ENCODE measurements at regions not wholly inside any gene's neighbourhood (a gene's known extent, or its start where the extent isn't known, plus 50 kb on each side); places are given as distances from the start of the nearest gene placed in this dataset.

DNA sequence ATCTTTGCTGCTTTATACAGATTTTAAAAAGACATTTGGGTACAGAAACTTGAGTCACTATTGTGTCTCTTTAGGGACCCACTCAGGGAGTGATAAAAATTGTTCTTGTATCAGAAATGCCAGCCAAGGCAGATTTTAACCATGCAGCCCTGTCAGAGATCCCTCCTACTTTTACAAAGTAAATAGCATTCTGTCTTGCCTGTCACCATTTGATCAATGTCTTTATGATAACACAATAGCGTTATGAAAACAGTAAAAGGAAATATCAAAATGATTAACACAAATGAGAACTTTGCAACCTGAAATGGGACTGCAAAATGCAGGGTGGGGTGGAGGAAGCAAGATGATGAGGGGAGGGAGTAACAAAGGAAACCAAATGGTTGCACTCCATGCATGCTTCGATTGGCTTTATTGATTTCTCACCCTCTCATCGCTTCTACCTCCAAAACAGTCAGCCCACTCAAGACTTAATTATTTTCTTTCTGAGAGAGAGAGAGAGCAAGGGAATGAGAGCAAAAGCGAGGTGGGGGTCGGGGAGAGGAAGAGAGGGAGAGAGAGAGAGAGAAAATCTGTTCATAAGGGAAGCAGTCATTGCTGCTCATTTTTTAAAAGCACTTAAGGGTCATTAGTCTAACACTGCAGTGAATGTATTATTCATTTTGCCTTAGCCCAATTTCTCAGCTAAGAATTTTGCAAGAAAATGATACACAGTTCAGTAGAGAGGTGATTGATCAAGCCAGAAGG is 576.5 kb downstream of the CSNK1G3 start:
- intact Hi-C loops (cut with DNase I) = no loop called here
- H3K9me3 ChIP-seq = no peaks in the 10 kb centered on the region
- TF ChIP-seq, protein P1, sequence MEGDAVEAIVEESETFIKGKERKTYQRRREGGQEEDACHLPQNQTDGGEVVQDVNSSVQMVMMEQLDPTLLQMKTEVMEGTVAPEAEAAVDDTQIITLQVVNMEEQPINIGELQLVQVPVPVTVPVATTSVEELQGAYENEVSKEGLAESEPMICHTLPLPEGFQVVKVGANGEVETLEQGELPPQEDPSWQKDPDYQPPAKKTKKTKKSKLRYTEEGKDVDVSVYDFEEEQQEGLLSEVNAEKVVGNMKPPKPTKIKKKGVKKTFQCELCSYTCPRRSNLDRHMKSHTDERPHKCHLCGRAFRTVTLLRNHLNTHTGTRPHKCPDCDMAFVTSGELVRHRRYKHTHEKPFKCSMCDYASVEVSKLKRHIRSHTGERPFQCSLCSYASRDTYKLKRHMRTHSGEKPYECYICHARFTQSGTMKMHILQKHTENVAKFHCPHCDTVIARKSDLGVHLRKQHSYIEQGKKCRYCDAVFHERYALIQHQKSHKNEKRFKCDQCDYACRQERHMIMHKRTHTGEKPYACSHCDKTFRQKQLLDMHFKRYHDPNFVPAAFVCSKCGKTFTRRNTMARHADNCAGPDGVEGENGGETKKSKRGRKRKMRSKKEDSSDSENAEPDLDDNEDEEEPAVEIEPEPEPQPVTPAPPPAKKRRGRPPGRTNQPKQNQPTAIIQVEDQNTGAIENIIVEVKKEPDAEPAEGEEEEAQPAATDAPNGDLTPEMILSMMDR (IDR thresholded peaks at IDR 0.05) = no peak
- no peak for TF ChIP-seq POLR2A (IDR thresholded peaks at IDR 0.05)
- H3K27ac ChIP-seq = no peak overlapping the region
- 39 to 50% methylated on average over 5 of the region's 5 CpGs for WGBS, 2 donors
- H3K27me3 ChIP-seq = no peaks in the 10 kb centered on the region
- H3K4me3 ChIP-seq (replicated peaks in 1 of 3) = no peak overlapping the region
- no peak for DNase-seq
- no peaks in the 10 kb centered on the region for H3K4me1 ChIP-seq
- H3K36me3 ChIP-seq = no peaks in the 10 kb centered on the region

DNA sequence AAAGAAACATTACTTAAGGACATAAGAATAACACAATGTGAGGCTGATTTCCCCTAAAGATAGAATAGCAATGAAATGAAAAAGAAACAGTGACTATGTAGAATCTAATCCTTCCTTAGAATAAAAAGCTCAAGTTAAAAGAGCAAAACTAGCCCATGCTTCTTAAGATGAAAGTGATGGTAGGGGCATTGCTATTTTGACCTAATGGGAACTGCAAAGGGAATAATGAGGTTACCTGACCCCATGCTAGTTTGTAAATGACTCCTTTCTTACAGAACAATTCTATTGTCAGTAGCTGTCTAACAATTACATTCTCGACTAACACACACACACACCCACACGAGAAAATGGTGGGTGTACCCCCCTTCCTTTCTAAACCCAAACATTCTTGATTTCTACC is 575.8 kb downstream of the CSNK1G3 start:
- Histone ChIP-seq H3K9me3 (no peaks in the 10 kb centered on the region), H3K4me1 (no peaks in the 10 kb centered on the region), H3K27ac (no peak overlapping the region), H3K36me3 (no peaks in the 10 kb centered on the region), H3K27me3 (no peaks in the 10 kb centered on the region), H3K4me3 (replicated peaks in 1 of 3) (no peak overlapping the region)
- TF ChIP-seq, protein P1 (IDR thresholded peaks at IDR 0.05) = no peak
- no peak for TF ChIP-seq POLR2A (IDR thresholded peaks at IDR 0.05)
- 76 to 80% methylated on average over 2 of the region's 2 CpGs for WGBS, 2 donors
- no peak for DNase-seq
- intact Hi-C loops (cut with DNase I) = no loop called here

DNA sequence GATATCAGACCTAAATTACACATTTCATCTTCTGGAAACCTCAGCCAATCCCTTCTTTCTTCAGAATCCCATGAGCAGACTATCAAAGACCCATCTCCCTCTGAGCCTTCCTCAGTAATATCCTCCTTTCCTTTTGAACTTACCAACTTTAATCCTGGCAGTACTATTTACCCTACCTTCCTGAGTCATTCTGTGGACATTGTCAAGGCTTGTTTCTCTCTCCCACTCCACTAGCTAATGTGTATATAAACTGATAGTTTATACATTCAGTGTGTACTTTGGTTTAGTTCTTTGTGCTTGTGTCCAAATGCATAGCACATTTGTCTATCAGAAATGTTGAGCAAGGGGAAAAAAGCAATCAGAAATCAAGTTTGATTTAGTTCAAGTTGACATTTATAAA is 568.3 kb downstream of the CSNK1G3 start:
- no peaks in the 10 kb centered on the region for H3K27me3 ChIP-seq
- TF ChIP-seq, protein P1 (IDR thresholded peaks at IDR 0.05) = no peak
- TF ChIP-seq POLR2A (IDR thresholded peaks at IDR 0.05) = no peak
- no peak overlapping the region for H3K27ac ChIP-seq
- H3K4me3 ChIP-seq (replicated peaks in 1 of 3) = no peak overlapping the region
- H3K4me1 ChIP-seq = no peaks in the 10 kb centered on the region
- no peak for DNase-seq
- intact Hi-C loops (cut with DNase I) = no loop called here
- no peaks in the 10 kb centered on the region for H3K36me3 ChIP-seq
- H3K9me3 ChIP-seq = no peaks in the 10 kb centered on the region

DNA sequence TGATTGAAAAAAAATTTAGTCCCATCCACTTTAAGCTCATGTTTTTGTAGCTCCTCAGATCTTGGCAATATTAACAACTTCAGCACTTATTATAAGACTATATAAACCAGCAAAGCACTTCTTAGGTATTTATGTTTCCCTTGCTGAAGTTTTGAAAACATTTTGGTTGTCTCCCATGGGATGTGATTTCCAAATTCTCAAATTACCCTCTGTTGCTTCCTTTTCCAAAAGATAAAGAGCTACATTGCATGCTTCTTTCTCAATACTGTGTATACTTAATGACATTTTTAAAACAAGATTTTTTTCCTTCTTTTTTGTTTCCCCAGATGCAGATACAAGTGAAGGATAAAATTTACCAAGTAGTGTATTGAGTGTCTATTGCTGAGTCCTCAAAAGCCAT is 567.1 kb downstream of the CSNK1G3 start:
- Histone ChIP-seq H3K4me1 (no peaks in the 10 kb centered on the region), H3K27me3 (no peaks in the 10 kb centered on the region), H3K4me3 (replicated peaks in 1 of 3) (no peak overlapping the region), H3K27ac (no peak overlapping the region), H3K9me3 (no peaks in the 10 kb centered on the region), H3K36me3 (no peaks in the 10 kb centered on the region)
- TF ChIP-seq POLR2A (IDR thresholded peaks at IDR 0.05) = no peak
- TF ChIP-seq, protein P1 (IDR thresholded peaks at IDR 0.05) = no peak
- intact Hi-C loops (cut with DNase I) = no loop called here
- DNase-seq = no peak

DNA sequence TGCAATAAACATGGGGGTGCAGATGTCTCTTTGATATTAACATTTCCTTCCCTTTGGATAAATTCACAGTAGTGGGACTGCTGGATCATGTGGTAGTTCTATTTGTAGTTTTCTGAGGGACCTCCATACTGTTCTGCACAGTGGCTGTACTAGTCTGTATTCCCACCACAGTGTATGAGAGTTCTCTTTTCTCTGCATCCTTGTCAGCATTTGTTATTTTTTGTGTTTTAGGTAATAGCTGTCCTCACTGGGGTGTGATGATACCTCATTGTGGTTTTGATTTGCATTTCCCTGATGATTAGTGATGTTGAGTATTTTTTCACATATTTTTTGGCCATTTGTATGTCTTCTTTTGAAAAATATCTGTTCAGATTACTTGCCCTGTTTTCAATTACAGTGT is 562.5 kb downstream of the CSNK1G3 start:
- no peak overlapping the region for H3K27ac ChIP-seq
- H3K27me3 ChIP-seq = no peaks in the 10 kb centered on the region
- no peaks in the 10 kb centered on the region for H3K36me3 ChIP-seq
- H3K9me3 ChIP-seq = no peaks in the 10 kb centered on the region
- no peaks in the 10 kb centered on the region for H3K4me1 ChIP-seq
- DNase-seq = no peak
- no peak for TF ChIP-seq POLR2A (IDR thresholded peaks at IDR 0.05)
- TF ChIP-seq, protein P1 (IDR thresholded peaks at IDR 0.05) = no peak
- no peak overlapping the region for H3K4me3 ChIP-seq (replicated peaks in 1 of 3)
- intact Hi-C loops (cut with DNase I) = no loop called here

Data from thyroid gland (tissue), 4 donors.